ENCODE measurements at regions not wholly inside any gene's neighbourhood (a gene's known extent, or its start where the extent isn't known, plus 50 kb on each side); places are given as distances from the start of the nearest gene placed in this dataset.
"Not testable (repeated sequence)": the region's sequence is repeated elsewhere in the genome, so short reads cannot be mapped to it uniquely, and the experiment has no call there.

GRCh38 chr1:195847957-195848875 is 760.0 kb downstream of the KCNT2 start:
- not testable (repeated sequence) for TF ChIP-seq CTCF, EZH2 (IDR thresholded peaks at IDR 0.05)

Data from neural progenitor cell (in vitro differentiated cells).